ENCODE measurements at regions not wholly inside any gene's neighbourhood (a gene's known extent, or its start where the extent isn't known, plus 50 kb on each side); places are given as distances from the start of the nearest gene placed in this dataset.
"Not testable (repeated sequence)": the region's sequence is repeated elsewhere in the genome, so short reads cannot be mapped to it uniquely, and the experiment has no call there.

DNA sequence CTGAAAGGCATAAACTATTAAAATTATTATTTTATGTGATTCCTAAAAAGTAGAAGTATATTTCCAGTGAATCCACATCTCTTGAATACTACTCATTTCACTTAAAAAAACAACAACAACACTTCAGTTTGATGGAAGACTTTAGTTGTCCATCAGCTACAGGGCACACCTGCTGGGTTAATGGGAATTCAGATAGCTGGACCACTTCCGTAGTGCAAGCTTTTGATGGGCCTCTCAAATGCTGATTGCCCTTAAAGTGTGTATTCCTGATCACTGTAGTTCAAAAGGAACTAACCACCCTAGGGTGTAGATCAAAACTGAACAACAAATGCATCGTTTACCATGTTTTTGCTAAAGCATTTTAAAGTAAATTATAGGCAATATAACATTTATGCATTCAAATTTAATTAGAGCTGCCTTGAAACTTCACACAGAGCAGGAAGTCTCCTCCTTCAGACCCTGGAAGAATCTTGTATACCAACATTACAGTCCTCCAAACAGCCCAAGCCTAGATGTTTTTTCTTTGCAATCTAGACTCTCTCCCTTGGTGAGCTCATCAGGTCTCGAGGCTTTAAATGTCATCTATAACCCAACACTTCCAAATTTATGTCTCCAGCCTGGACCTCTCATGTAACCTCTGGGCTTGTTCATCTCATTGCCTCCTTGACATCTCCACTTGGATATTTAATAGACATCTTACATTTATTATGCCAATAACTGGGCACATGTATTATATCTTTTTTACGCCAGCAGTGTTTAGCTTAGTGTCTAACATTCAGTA is 510.1 kb upstream of the SLC39A10 start:
- DNase-seq = no peak

DNA sequence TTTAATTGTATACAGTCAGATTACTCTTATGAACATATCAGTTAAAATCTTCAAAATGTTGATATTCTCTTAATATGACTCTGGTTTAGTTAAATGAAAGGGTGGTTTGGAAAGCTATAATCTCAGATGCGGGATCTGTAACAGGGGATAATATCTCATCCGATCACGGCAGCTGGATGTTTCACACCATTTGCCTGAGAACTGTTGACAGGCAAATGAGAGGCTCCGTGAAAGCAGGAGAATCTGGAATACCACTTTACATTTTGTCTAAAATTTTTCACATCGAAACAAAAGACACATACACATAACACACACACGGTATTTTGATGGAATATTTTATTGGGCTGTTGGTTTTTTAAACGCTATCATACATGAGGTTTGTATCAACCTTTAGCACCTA is 518.6 kb upstream of the SLC39A10 start:
- DNase-seq = no peak

DNA sequence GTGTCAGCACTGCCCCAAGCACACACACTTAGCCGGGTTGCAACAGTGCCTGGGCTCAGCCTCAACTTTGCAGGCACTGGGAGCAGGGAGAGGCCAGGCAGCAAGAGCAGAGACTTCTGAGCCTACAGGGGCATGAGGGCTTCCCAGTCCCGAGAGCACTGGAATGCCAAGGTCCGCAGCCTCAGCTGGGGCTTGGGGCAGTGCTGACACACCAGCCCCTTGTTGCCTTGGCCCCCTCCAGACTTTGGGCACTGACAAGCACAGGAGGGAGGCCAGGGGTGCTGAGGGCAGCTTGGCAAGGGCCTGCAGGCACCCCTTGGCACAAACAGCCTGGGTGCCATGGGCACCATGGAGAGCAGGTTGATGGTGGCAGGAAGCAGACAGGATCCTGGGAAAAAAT is 531.1 kb upstream of the SLC39A10 start:
- not testable (repeated sequence) for DNase-seq

DNA sequence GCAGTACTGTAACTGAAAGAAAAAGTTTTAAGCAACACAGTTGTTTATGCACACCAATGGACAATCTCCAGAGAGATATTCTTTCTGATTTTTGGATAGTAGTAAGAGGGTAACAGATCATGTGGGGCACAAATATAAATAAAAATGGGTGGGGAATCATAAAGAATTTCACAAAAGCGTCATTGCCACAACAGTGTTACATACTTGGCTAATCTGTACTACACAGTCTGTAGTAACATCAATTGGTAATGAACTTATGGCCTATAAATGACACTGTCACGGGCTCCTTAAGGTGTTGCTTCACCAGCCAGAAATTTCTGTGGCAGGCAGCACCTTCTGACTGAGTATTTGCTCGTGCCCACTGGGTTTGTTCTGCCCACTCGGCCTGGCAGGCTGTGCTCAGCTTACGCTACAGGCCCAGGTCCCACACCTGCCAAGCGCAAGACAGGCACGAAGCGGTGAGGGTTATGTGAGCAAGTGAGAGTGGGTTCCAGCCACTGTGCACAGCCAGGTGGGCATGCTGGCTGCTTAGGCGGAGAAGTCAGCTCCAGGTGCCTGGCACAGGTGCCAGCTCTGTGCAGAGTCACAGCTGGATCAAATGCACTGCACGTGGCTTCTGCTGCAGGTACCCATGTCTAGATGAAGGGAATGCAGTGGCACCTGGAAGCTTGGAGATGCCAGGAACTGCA is 532.5 kb upstream of the SLC39A10 start:
- DNase-seq = no peak

DNA sequence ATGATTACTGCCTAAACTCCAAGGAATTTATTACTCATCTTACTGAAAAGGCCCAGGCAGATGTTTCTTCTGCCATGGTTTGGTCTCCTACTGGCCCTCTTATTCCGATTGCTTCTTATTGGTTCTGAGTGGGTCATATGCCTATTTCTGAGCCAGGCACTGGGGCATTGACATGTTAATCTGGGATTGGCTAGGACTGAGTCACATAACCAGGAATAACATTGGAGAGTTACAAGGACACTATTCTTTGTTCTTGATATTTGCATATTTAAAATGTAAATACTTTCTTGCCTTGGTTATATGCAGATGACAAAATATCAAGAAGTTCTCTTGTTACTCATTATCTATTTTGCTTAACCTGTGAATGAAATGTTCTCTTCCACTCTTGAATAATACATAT is 534.4 kb upstream of the SLC39A10 start:
- DNase-seq = no peak

DNA sequence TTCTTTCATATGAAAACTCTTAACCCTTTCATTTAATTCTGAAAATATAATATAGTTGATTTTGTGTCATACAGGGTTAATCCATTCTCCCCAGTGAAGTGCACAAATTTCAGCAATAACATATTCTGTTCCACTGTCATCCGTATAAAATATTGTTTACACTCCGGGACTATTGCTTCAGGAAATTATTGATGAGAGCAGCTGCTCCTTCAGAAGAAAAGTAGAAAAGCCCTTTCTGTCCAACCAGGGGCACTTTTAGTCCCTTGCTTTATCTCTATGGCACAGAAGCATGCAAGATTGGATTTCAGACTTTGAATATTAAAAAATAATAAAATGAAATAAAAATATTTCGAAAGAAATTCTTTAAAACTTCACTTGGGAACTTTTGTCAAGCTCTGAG is 535.7 kb upstream of the SLC39A10 start:
- no peak for DNase-seq

DNA sequence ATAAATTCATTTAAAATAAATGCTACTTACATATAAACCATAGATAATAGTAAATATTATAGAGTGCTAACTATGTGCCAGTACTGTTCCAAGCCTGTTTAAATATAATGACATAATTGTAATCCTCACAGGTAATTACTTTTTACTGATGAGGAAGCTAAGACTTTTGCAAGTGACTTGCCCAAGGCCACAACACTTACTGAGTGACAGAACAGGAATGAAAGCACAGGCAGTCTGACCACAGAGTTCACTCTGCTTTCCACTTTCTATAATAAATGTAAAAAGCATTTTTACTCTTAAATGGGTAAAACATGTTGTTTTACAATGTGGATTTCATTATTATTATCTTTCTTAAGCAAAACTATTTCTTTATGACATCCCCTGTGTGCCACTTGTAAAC is 537.8 kb upstream of the SLC39A10 start:
- no peak for DNase-seq

DNA sequence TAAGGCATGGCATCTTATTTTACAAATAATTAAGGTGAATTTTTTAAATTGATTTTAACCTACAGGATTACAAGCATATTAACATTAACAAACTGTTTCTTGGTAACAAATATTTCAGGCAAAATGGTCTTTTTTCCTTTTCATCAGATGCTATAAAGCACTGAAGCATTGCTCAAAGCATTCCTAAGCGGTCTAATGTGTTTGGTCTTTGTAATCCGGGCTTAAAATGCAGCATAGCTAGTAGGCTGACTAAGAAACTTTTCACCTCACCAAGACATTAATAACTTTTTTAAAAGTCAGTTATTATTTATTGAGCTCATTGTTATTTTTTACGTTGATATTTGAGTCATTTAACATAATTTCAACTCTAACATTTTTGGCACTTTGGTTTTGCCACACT is 538.8 kb upstream of the SLC39A10 start:
- DNase-seq = no peak

DNA sequence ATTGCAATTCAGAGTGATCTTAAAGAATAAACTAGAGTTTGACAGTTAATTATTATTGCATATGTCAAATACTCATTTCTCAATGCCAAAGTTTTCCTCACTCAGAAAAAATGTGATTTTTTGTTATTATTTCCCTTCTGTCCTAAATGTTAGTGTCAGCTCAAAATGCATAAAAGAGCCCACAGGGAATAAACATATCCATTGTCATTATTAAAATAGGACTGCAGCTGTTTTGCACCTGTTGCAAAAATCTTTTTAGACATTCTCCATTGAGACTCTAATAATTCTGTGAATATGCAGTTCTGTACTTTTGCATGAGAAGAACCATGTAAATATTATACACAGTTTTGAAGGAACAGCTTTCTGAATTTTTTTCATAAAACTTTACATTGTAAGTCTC is 540.0 kb upstream of the SLC39A10 start:
- DNase-seq = no peak

DNA sequence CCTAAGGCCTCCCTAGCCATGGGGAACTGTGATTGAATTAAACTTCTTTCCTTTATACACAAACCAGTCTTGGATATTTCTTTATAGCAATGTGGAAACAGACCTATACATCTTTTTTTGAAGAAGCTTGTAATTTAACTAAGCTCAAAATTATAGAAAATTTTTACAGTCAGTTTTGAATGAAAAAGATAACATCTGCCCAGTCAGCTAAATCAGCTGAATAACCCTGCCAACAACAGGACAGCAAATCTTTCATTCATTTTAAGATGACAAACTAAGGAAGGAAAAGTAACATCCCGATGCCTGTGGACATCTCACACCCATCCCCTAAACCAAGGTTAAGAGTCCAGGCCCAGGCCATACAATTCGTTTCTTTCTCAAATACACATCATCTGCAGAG is 541.3 kb upstream of the SLC39A10 start:
- no peak for DNase-seq

DNA sequence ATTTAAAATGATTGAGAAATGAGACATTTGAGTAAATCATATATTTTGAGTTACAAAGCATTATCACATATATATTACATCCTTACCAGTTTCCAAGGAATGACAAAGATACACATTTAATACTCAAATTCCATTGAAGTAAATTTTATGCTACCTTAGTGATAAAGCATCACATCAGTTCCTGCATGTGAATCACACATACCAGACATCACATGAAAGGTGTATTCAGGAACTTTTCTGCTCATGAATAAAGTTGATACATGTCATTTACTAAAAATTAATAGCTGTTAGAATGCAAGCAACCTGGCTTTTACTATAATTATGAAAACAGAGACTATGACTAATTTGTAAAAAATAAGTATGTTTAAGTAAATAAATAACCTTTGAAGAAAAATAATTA is 548.8 kb upstream of the SLC39A10 start:
- no peak for DNase-seq

DNA sequence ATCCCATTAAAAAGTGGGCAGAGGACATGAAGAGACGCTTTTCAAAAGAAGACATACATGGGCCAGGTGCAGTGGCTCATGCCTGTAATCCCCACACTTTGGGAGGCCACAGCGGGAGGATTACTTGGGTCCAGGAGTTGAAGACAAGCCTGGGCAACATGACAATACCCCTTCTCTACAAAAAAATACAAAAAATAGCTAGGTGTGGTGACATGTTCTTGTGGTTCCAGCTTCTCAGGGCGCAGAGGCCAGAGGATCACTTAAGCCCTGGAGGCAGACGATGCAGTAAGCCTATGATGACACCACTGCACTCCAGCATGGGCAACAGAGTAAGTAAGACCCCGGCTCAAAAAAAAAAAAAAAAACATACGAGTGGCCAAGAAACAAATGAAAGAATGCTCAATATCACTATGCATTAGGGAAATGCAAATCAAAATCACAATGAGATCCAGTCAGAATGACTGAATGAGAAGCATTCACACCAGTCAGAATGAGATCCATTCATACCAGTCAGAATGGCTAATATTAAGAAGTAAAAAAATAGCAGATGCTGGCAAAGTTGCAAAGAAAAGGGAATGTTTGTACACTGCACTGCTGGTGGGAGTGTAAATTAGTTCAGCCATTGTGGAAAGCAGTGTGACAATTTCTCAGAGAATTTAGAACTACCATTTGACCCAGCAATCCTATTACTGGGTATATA is 550.2 kb upstream of the SLC39A10 start:
- no peak for DNase-seq

DNA sequence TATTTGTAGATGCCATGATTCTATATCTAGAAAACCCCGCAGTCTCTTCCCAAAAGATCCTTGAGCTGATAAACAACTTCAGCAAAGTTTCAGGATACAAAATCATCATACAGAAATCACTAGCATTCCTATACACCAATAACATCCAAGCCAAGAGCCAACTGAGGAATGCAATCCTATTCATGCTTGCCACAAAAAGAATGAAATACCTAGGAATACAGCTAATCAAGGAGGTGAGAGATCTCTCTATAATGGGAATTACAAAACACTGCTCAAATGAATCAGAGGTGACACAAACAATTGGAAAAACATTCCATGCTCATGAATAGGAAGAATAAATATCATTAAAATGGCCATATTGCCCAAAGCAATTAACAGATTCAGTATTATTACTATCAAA is 551.4 kb upstream of the SLC39A10 start:
- DNase-seq = no peak

DNA sequence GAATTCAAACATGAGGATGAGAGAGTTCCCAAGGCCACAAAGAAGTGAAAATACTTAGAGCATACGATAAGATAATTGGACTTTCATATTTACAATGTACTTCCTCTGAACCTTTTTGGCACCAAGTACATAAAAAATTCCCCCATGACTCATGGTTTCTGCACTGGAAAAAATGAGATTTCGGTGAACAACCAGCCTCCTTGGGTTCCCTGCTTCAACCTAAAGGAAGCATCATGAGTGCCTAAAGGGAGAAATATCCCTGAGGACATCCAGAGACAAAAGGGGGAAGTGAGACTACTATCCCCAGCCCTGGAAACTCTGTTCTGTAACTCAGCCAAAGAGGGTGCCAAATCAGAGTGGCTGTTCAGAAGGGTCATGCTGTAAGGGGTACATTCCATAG is 562.7 kb upstream of the SLC39A10 start:
- no peak for DNase-seq

DNA sequence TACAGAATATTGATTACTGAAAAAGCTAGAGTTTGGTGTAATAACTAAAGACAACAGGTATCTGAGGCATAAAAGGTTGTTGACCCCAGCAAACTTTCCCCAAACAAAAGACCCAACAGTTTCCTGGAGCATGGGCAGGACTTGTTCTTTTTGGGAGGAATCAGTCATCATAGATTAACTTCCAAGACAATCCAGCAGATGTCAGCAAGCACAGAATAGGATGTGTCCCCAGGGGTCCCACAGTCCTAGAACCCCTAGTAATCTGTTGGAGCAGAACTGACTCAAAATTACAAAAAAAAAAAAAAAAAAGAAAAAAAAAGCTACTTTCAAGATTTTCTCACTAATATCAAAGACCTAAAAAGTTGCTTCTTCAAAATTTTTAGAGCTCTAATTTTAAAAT is 564.7 kb upstream of the SLC39A10 start:
- no peak for DNase-seq

DNA sequence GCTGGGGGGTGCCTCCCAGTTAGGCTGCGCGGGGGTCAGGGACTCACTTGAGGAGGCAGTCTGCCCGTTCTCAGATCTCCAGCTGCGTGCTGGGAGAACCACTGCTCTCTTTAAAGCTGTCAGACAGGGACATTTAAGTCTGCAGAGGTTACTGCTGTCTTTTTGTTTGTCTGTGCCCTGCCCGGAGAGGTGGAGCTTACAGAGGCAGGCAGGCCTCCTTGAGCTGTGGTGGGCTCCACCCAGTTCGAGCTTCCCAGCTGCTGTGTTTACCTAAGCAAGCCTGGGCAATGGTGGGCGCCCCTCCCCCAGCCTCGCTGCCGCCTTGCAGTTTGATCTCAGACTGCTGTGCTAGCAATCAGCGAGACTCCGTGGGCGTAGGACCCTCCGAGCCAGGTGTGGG is 584.2 kb upstream of the SLC39A10 start:
- not testable (repeated sequence) for DNase-seq

DNA sequence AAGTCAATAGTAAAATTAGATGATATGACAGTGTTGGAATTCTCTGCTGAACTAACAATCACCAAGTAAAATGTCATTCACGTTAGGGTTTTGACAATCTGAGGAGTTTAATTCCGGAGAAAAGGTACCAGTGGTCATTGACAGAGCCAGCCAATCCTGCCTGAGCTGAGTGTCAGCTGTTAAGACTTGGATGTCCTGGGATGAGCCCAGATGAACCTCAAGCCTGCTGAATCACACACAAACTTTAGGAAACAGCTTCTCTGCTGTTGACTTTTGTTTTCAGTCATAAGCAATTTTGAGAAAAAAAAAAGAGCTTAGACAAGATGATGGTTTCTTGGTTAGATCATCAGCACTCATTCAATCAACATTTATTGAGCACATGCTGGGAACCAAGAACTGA is 600.0 kb upstream of the SLC39A10 start:
- DNase-seq = no peak

DNA sequence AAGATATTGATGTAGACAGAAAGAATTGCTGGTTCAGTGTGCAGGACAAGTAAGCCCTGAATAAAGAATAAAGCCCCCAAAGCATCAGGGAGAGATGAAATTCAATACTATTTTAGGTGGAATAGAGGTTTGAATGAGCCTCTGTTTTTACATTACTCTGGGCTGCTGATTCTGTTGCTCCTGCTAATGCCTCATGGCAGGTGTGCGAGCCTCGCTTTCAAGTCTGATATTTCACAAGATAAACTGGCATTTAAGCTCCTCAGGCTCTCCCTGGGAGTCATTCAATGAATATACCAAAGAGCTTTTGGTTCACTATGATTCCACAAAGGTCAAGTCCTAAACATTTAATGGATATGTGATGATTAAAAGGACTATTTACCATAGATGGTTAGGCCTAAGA is 601.0 kb upstream of the SLC39A10 start:
- DNase-seq = no peak

DNA sequence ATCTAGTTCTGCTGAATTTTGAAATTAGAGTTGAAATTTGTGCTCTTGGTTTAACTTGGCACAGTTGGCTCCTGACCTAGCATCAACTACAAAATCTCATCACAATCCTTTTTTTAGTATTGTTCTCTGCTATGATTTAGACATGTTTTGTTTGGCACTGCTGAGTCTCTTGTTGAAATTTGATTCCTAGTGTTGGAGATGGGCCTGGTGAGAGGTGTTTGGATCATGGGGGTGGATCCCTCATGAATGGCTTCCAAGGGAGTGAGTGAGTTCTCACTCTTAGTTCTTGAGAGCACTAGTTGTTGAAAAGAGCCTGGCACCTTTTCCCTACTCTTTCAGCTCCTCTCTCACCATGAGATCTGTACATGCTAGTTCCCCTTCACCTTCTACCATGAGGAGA is 605.6 kb upstream of the SLC39A10 start:
- DNase-seq = no peak

DNA sequence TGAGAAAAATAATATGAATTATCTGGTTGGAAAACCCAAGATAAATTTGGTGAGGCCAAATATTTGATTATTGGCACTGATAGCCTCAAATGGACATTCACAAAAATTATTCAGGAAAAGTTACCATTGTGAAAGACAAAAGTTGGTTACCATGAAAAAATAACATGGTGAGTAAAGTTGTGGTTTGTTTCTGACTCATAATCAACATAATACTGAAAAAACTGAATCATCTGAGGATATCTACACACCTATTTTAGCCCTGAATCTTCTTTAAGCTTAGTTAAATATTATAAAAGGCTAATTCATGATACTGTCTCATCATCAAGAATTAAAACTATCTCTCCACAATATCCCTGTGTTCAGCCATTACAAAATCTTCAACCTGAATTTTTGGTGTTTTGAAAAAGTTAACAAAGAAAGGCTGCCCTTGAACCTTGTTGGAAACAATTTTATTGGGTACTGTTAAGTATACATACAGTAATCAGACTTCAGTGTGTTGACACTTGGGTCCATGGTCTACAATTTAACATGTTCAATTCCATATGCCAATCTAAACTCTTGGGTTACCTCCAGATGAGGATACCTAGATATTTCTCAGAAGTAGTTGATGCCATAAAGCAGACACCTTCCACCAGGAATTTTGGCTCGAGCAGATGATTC is 607.5 kb upstream of the SLC39A10 start:
- DNase-seq = no peak

DNA sequence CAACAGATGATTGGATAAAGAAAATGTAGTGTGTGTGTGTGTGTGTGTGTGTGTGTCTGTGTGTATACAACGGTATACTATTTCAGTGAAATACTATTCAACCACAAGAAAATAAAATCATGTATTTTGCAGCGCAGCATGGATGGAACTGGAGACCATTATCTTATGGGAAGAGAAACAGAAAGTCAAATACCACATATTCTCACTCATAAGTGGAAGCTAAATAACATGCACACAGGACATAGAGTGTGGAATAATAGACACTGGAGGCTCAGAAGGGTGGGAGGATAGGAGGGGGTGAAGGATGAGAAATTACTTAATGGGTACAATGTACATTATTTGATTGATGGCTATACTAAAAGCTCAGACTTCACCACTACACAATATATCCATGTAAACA is 609.1 kb upstream of the SLC39A10 start:
- DNase-seq = no peak

DNA sequence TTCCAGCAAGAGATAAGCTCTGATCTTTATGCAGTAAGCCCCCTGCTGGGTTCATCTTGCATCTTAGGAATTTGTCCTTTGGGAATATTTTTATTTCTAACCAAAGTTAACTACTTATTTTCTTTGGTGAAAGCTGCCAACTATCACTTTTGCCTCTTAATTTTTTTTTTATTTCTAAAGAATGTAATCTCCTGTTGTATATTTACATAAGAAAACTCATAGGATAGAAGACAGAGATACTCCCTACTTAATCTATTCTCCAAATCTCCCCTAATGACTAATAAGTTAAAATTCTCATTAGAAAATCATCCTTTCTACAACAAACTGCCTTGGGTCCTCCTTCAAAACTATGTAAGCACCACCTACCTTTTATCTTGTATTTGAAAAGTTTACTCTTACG is 612.2 kb upstream of the SLC39A10 start:
- DNase-seq = no peak

DNA sequence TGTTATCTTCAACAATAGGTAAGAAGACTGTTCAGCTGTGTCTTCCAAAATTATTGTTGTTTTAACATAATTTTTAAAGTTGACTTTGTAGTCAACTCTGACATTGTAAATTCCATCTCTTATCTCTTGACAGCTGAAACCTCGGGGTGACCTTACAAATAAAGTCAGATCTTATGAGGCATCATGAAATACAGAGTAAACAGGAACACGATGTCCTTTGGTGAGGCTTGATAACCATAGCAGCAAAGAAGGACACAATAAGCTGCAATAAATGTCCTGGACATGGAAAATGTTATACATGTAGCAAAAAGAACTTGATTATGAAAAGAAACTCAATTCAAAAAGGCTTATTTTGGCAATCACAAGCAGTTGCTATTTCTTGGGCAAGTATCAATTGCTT is 618.9 kb upstream of the SLC39A10 start:
- no peak for DNase-seq

DNA sequence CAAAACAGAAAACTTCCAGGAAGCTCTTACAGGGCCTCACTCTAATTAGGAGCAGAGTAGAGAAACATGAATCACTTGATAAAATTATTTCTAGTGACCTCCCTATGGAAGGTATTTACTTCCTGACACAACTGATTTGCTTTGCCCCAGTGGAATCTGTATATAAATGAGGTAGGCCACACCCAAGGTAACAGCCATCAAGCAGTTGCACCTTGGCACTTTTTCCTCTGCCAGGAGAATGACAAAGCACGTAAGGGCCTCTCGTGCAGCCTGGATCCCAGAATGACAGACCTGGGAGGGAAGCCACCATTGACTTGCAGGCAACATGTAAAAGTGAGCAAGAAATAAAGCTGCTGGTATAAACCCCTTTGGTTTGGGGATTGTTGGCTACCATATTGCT is 620.0 kb upstream of the SLC39A10 start:
- DNase-seq = no peak

All from effector CD4-positive, alpha-beta T cell (primary cell).